Stomach (tissue), 4 donors: ENCODE measurements at regions not wholly inside any gene's neighbourhood (a gene's known extent, or its start where the extent isn't known, plus 50 kb on each side); places are given as distances from the start of the nearest gene placed in this dataset.

ENCODE experiments used
- EP300 ChIP-seq: sonication (generic); formaldehyde crosslinking; IDR thresholded peaks from one replicate; pipeline ENCODE4 v1.6.1; 2017; ENCODE audit warnings: antibody characterized with exemption
- POLR2AphosphoS5 ChIP-seq, 3 donors: sonication (generic); formaldehyde crosslinking; IDR thresholded peaks; one replicate each; pipeline ENCODE4 v1.6.1; 2016; ENCODE audit warnings: antibody characterized with exemption in 3 of 3

DNA sequence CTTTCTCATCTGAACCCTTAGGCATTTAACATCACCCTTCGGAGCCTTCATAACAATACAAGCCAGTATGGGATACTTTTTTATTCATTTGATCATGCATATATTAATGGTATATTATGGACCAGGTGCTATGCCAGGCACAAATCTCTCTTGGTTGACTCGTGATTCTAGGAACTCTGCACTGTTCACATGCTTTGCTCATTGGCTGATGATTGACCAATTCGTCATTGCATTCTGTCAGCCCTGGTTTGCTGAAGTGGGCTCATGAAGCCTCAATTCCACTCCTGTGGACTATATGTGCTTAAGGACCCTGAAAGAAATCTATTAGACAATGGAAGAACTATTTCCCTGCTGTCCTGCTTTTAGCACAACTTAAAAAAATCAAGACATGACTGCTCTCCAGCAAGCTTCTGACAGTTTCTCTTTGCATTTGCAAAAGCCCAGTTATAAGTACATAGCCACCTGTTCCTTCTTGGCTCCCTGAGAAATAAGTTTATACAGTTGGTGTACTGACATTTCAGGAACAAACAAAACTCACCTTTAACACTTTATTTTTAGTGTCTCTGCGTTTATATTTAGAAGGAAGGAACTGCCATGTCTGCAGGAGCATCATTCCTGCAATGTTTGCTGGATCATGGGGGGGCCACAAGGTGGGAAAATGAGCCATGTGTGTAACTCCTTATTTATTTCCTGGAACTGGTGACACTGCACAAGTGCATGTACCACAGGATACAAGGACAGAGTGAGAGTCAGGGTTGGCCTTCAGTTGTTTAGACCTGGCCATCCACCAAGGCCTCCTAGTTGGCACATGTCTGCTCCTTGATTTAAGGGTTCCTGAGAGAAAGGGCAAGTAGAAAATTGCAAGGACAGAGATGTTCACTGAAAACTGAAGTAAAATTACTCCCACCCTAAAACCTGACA lies 146.0 kb upstream of the NAMPT start:
- TF ChIP-seq POLR2AphosphoS5 (IDR thresholded peaks at IDR 0.05) (no peak), EP300 (no peak)
